Transverse colon (tissue), 4 donors: ENCODE measurements at regions not wholly inside any gene's neighbourhood (a gene's known extent, or its start where the extent isn't known, plus 50 kb on each side); places are given as distances from the start of the nearest gene placed in this dataset.

Experiments
- DNase-seq: peaks from one replicate; pipeline ENCODE4 v3.0.0-alpha.2; 2019
- H3K27ac ChIP-seq, 4 donors: fragments of 200-600 bp; sonication (generic); 2 replicates each; pipeline ENCODE4 v1.5.1; 2016 to 2018; ENCODE audit warnings: inconsistent platforms in 4 of 4
- H3K27me3 ChIP-seq: fragments of 200-600 bp; sonication (generic); 2 replicates; pipeline ENCODE4 v1.5.1; 2017; ENCODE audit warnings: inconsistent platforms
- H3K36me3 ChIP-seq, 4 donors: fragments of 200-600 bp; sonication (generic); 2 replicates each; pipeline ENCODE4 v1.5.1; 2017 to 2019; ENCODE audit warnings: inconsistent platforms in 4 of 4
- H3K4me1 ChIP-seq, 4 donors: fragments of 200-600 bp; sonication (generic); 2 replicates each; pipeline ENCODE4 v1.5.1; 2017 to 2020; ENCODE audit warnings: inconsistent platforms in 4 of 4
- H3K4me3 ChIP-seq, 4 donors: fragments of 200-600 bp; sonication (generic); 1 replicate in 1 of 4; 2 replicates in 3 of 4; pipeline versions ENCODE4 v1.5.1 to v1.6.1; 2017 to 2019; ENCODE audit warnings: inconsistent platforms in 4 of 4
- H3K9me3 ChIP-seq, 2 donors: fragments of 200-600 bp; sonication (generic); 2 replicates each; pipeline ENCODE4 v1.5.1; 2017 to 2019; ENCODE audit warnings: inconsistent platforms in 2 of 2
- EP300 ChIP-seq: sonication (generic); formaldehyde crosslinking; IDR thresholded peaks from one replicate; pipeline ENCODE4 v1.6.1; 2017; ENCODE audit warnings: antibody characterized with exemption, low read depth
- POLR2A ChIP-seq: fragments of 450-650 bp; IDR thresholded peaks from one replicate; pipeline ENCODE4 v1.6.1; 2016; ENCODE audit warnings: antibody characterized with exemption, mild to moderate bottlenecking, moderate library complexity
- POLR2AphosphoS5 ChIP-seq, 3 donors: sonication (generic); formaldehyde crosslinking; IDR thresholded peaks; one replicate each; pipeline ENCODE4 v1.6.1; 2016; ENCODE audit warnings: antibody characterized with exemption in 3 of 3
- WGBS, 2 donors: methylation state at CpG; one replicate each; pipeline ENCODE4 v1.1.5; 2018; ENCODE audit warnings: low coverage in 1 of 2; 5-methylcytosine and 5-hydroxymethylcytosine counted together
- in situ Hi-C, 4 donors: fragments of 200-750 bp; cut with MboI; loops; one replicate each; pipeline versions ENCODE4 v1.15.0 to v1.15.1; 2017; ENCODE audit warnings: low sequenced_read_pairs in 3 of 4, low pct_ligation_motif_present in 1 of 4, low pct_unique_long_range_greater_than_20kb in 1 of 4
- intact Hi-C: fragments of 100-400 bp; cut with DNase I; formaldehyde crosslinking; loops from one replicate; pipeline ENCODE4 v1.15.1; 2023; ENCODE audit warnings: low total_unique reads
- TF ChIP-seq, protein P1 (sequence below), 5 experiments: fragments of 200-600 bp in 3 of 5; fragments of 450-650 bp in 2 of 5; sonication (generic) in 3 of 5; IDR thresholded peaks; 1 replicate in 2 of 5; 2 replicates in 3 of 5; pipeline ENCODE4 v1.5.1; 2016 to 2017; ENCODE audit warnings: antibody characterized with exemption in 5 of 5, inconsistent platforms in 3 of 5, mild to moderate bottlenecking in 2 of 5, moderate library complexity in 1 of 5

GRCh38 chr4:136636155-136636554 lies 896.1 kb downstream of the PCDH18 start:
- 86 to 98% methylated on average over 6 to 10 of the region's 10 CpGs for WGBS, 2 donors
- Histone ChIP-seq H3K4me1 (no peaks in the 10 kb centered on the region), H3K4me3 (no peak overlapping the region), H3K27me3 (no peaks in the 10 kb centered on the region), H3K9me3 (no peaks in the 10 kb centered on the region), H3K36me3 (no peaks in the 10 kb centered on the region), H3K27ac (no peak overlapping the region)
- in situ Hi-C loops: no loop called here
- DNase-seq: no peak
- intact Hi-C loops: no loop called here
- TF ChIP-seq EP300 (no peak), POLR2AphosphoS5 (IDR thresholded peaks at IDR 0.05) (no peak), POLR2A (no peak)
- TF ChIP-seq, protein P1, sequence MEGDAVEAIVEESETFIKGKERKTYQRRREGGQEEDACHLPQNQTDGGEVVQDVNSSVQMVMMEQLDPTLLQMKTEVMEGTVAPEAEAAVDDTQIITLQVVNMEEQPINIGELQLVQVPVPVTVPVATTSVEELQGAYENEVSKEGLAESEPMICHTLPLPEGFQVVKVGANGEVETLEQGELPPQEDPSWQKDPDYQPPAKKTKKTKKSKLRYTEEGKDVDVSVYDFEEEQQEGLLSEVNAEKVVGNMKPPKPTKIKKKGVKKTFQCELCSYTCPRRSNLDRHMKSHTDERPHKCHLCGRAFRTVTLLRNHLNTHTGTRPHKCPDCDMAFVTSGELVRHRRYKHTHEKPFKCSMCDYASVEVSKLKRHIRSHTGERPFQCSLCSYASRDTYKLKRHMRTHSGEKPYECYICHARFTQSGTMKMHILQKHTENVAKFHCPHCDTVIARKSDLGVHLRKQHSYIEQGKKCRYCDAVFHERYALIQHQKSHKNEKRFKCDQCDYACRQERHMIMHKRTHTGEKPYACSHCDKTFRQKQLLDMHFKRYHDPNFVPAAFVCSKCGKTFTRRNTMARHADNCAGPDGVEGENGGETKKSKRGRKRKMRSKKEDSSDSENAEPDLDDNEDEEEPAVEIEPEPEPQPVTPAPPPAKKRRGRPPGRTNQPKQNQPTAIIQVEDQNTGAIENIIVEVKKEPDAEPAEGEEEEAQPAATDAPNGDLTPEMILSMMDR (IDR thresholded peaks at IDR 0.05): no peak

DNA sequence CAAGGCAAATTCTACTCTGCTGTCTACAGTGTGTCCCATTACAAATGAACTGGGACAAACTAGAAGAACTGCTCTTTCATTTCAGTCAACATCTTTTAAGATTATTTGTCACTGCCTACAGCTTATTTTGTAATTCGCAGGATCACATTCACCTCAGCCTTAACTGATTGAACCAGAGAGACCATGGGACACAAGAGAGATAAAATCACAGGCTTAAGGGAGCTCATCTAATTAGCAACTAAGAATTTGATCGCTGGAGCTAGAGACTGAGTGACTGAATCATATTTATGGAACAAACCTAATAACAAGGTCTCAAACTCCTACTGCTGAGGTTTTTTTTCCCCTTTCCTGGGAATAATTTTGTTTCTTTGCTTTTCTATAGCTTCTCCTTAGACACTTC lies 898.2 kb downstream of the PCDH18 start:
- H3K9me3 ChIP-seq: no peaks in the 10 kb centered on the region
- H3K4me3 ChIP-seq: no peak overlapping the region
- in situ Hi-C loops: no loop called here
- no peak for DNase-seq
- no peaks in the 10 kb centered on the region for H3K27me3 ChIP-seq
- no peaks in the 10 kb centered on the region for H3K4me1 ChIP-seq
- 80 to 86% methylated on average over 2 of the region's 2 CpGs for WGBS, 2 donors
- H3K27ac ChIP-seq: no peak overlapping the region
- intact Hi-C loops: no loop called here
- no peaks in the 10 kb centered on the region for H3K36me3 ChIP-seq
- TF ChIP-seq POLR2A: no peak
- no peak for TF ChIP-seq EP300
- TF ChIP-seq POLR2AphosphoS5 (IDR thresholded peaks at IDR 0.05): no peak
- TF ChIP-seq, protein P1 (IDR thresholded peaks at IDR 0.05): no peak

- Histone ChIP-seq H3K27me3 (no peaks in the 10 kb centered on the region), H3K27ac (no peak overlapping the region), H3K4me1 (peaks cover 0 to 5% (median 0%) of the 10 kb centered on the region in 4 donors), H3K4me3 (no peak overlapping the region), H3K36me3 (no peaks in the 10 kb centered on the region), H3K9me3 (peaks cover 0 to 6% of the 10 kb centered on the region in 2 donors)
- in situ Hi-C loops: no loop called here
- WGBS, 2 donors: 67 to 81% methylated on average over 3 of the region's 3 CpGs
- intact Hi-C loops: no loop called here
- DNase-seq: no peak
- no peak for TF ChIP-seq POLR2A
- TF ChIP-seq EP300: no peak
- TF ChIP-seq, protein P1 (IDR thresholded peaks at IDR 0.05): no peak
- TF ChIP-seq POLR2AphosphoS5 (IDR thresholded peaks at IDR 0.05): no peak
Observed at GRCh38 chr4:136599890-136600289, 932.4 kb downstream of the PCDH18 start.

DNA sequence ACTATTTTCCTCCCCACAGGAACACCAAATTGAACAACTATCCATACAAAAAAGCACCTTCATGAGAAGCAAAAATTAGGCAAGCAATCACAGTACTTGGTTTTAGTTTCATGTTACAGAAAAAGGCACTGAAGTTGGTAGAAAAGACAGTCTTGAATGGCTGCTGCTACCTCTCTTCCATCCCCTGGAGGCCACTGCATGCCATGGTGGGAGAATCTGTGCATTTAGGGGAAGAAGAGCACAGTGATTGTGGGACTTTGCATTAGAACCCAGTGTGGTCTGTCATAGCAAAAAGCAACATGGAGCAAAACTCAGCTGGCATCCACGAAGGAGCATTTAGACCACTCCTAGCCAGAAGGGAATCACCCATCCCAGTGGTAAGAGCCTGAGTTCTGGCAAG lies 941.9 kb downstream of the PCDH18 start:
- Histone ChIP-seq H3K27me3 (no peaks in the 10 kb centered on the region), H3K36me3 (no peaks in the 10 kb centered on the region), H3K9me3 (no peaks in the 10 kb centered on the region), H3K4me1 (no peaks in the 10 kb centered on the region), H3K4me3 (no peak overlapping the region), H3K27ac (no peak overlapping the region)
- DNase-seq: no peak
- in situ Hi-C loops (no loop called here), intact Hi-C loops (no loop called here)
- WGBS, 2 donors: 77% methylated on average over 1 of the region's 1 CpG; no CpG with 5 or more reads in 1 of the 2 donors
- TF ChIP-seq, protein P1 (IDR thresholded peaks at IDR 0.05): no peak
- TF ChIP-seq EP300: no peak
